ENCODE measurements at regions not wholly inside any gene's neighbourhood (a gene's known extent, or its start where the extent isn't known, plus 50 kb on each side); places are given as distances from the start of the nearest gene placed in this dataset.

GRCh38 chr5:166509085-166509484 lies 1782.4 kb upstream of the WWC1 start:
- intact Hi-C loops (cut with DNase I) = no loop called here
- H3K36me3 ChIP-seq (ENCODE audit: control insufficient read depth in 1 of 2, insufficient read depth in 2 of 2, low read length in 1 of 2) = no peaks in the 10 kb centered on the region
- DNase-seq = no peak

DNA sequence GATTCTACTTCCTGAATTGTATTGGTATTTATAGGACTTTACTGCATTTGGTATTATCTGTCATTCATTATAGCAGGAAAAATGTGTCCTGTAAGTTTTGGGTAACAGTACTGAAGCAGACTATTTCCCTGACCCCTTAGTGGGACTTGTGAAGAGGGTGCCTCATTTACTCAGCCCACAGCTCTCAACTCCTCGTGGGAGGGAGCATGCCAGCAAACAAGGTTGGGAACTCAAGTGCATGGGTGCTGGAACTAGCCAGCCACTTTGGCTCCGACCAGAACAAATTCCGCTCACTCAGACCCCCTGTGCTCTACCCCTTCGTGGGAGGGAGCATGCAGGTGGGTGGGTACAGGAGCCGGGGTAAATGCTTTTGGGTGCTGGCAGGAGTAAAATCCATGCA lies 1773.5 kb upstream of the WWC1 start:
- DNase-seq (no peak), ATAC-seq (ENCODE audit: low FRiP score) (no peak)
- no peaks in the 10 kb centered on the region for H3K27me3 ChIP-seq (ENCODE audit: control insufficient read depth in 1 of 2, insufficient read depth in 2 of 2, low read length in 1 of 2)
- intact Hi-C loops (cut with DNase I) = loop anchor here in 1 of 2 donors (5.0 kb wide), 1 partner anchor 271 kb away; no protein-coding TSS in a partner anchor
- H3K4me1 ChIP-seq (ENCODE audit: control insufficient read depth in 1 of 2, insufficient read depth in 2 of 2, low read length in 2 of 2) = no peaks in the 10 kb centered on the region
- no peak overlapping the region for H3K4me3 ChIP-seq (ENCODE audit: low read length in 2 of 2)
- WGBS, 2 donors = 54 to 73% methylated on average over 5 of the region's 5 CpGs
- H3K36me3 ChIP-seq (ENCODE audit: control insufficient read depth in 1 of 2, insufficient read depth in 2 of 2, low read length in 1 of 2) = no peaks in the 10 kb centered on the region
- H3K9me3 ChIP-seq (ENCODE audit: control insufficient read depth, low read length) = no peaks in the 10 kb centered on the region
- H3K27ac ChIP-seq (ENCODE audit: low read depth in 1 of 2, low read length in 2 of 2) = no peak overlapping the region

More at GRCh38 chr5:166509085-166509484, 1782.4 kb upstream of the WWC1 start:
- H3K27ac ChIP-seq (ENCODE audit: low read depth in 1 of 2, low read length in 2 of 2) = no peak overlapping the region
- no peaks in the 10 kb centered on the region for H3K27me3 ChIP-seq (ENCODE audit: control insufficient read depth in 1 of 2, insufficient read depth in 2 of 2, low read length in 1 of 2)
- no peaks in the 10 kb centered on the region for H3K9me3 ChIP-seq (ENCODE audit: control insufficient read depth, low read length)
- H3K4me1 ChIP-seq (ENCODE audit: control insufficient read depth in 1 of 2, insufficient read depth in 2 of 2, low read length in 2 of 2) = no peaks in the 10 kb centered on the region
- ATAC-seq (ENCODE audit: low FRiP score) = no peak
- no peak overlapping the region for H3K4me3 ChIP-seq (ENCODE audit: low read length in 2 of 2)
- 42 to 50% methylated on average over 3 of the region's 3 CpGs for WGBS, 2 donors

- 75 to 78% methylated on average over 2 of the region's 2 CpGs for WGBS, 2 donors
- H3K27me3 ChIP-seq (ENCODE audit: control insufficient read depth in 1 of 2, insufficient read depth in 2 of 2, low read length in 1 of 2) = no peaks in the 10 kb centered on the region
These were observed 1768.2 kb upstream of the WWC1 start for GRCh38 chr5:166523206-166523605.

GRCh38 chr5:166529200-166529599 lies 1762.2 kb upstream of the WWC1 start:
- Histone ChIP-seq H3K36me3 (ENCODE audit: control insufficient read depth in 1 of 2, insufficient read depth in 2 of 2, low read length in 1 of 2) (no peaks in the 10 kb centered on the region), H3K27me3 (ENCODE audit: control insufficient read depth in 1 of 2, insufficient read depth in 2 of 2, low read length in 1 of 2) (no peaks in the 10 kb centered on the region), H3K27ac (ENCODE audit: low read depth in 1 of 2, low read length in 2 of 2) (no peak overlapping the region), H3K4me1 (ENCODE audit: control insufficient read depth in 1 of 2, insufficient read depth in 2 of 2, low read length in 2 of 2) (no peaks in the 10 kb centered on the region), H3K4me3 (ENCODE audit: low read length in 2 of 2) (no peak overlapping the region), H3K9me3 (ENCODE audit: control insufficient read depth, low read length) (no peaks in the 10 kb centered on the region)
- ATAC-seq (ENCODE audit: low FRiP score) (no peak), DNase-seq (no peak)
- intact Hi-C loops (cut with DNase I) = no loop called here
- WGBS, 2 donors = 23 to 27% methylated on average over 2 of the region's 2 CpGs

More at GRCh38 chr5:166523206-166523605, 1768.2 kb upstream of the WWC1 start:
- intact Hi-C loops (cut with DNase I) = no loop called here
- Histone ChIP-seq H3K4me1 (ENCODE audit: control insufficient read depth in 1 of 2, insufficient read depth in 2 of 2, low read length in 2 of 2) (no peaks in the 10 kb centered on the region), H3K36me3 (ENCODE audit: control insufficient read depth in 1 of 2, insufficient read depth in 2 of 2, low read length in 1 of 2) (no peaks in the 10 kb centered on the region), H3K9me3 (ENCODE audit: control insufficient read depth, low read length) (no peaks in the 10 kb centered on the region), H3K27ac (ENCODE audit: low read depth in 1 of 2, low read length in 2 of 2) (no peak overlapping the region), H3K4me3 (ENCODE audit: low read length in 2 of 2) (no peak overlapping the region)
- DNase-seq (no peak), ATAC-seq (ENCODE audit: low FRiP score) (no peak)

DNA sequence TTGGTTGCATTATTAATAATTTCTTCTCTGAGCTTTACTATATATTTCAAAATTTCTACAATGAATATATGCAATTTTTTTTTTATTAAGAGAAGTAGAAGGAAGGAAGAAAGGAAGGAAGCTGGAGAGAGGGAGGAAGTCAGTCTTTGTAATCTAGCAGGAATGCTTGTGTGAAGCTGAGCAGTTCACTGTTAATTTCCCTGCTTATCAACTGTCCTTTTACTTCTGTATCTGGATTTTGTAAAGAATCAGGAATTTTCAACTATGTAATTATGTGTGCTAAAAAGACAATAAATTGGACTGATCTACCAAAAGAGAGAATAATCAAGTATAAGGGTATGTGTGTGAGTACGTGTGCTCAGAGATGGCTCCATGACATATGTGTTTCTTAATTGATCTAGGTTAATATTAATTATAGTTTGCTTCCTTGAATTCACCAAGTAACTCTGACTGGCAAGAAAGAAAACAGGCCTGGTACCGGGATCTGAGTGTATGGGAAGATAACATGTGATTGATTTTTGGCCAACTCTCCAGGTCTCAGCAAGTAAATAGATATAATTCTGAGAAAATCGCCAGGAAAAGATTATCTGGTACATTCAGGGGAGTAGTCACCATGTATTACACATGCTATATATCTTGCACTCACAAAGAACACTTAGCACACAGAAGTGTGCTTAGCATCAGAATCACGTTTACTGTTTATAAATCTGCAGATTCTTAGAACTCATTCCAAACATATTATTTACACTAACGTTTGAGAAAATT lies 1758.8 kb upstream of the WWC1 start:
- H3K4me3 ChIP-seq (ENCODE audit: low read length in 2 of 2) = no peak overlapping the region
- intact Hi-C loops (cut with DNase I) = no loop called here

DNA sequence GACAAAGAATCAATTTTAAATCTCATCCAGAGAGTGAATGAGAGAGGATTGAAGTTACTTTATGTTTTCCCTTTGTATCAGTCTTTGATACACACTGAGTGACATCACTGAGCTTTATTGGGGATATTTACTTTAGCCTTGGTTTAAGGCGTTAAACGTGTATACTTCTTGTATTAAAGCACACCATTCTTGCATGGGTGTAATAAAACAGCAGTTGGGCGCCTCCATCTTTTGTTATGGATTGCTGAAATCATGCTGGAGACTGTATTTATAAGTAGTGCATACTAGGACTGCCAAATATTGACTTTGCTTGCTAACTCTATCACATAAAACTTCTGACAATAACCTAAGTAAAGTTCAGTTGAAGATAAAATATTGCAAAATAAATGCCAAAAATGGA lies 1755.8 kb upstream of the WWC1 start:
- DNase-seq = no peak
- Histone ChIP-seq H3K9me3 (ENCODE audit: control insufficient read depth, low read length) (no peaks in the 10 kb centered on the region), H3K36me3 (ENCODE audit: control insufficient read depth in 1 of 2, insufficient read depth in 2 of 2, low read length in 1 of 2) (no peaks in the 10 kb centered on the region), H3K27me3 (ENCODE audit: control insufficient read depth in 1 of 2, insufficient read depth in 2 of 2, low read length in 1 of 2) (no peaks in the 10 kb centered on the region), H3K4me3 (ENCODE audit: low read length in 2 of 2) (no peak overlapping the region), H3K4me1 (ENCODE audit: control insufficient read depth in 1 of 2, insufficient read depth in 2 of 2, low read length in 2 of 2) (no peaks in the 10 kb centered on the region), H3K27ac (ENCODE audit: low read depth in 1 of 2, low read length in 2 of 2) (no peak overlapping the region)
- WGBS, 2 donors = 20 to 22% methylated on average over 3 of the region's 3 CpGs
- ATAC-seq (ENCODE audit: low FRiP score) = no peak
- intact Hi-C loops (cut with DNase I) = no loop called here

More for the DNA sequence above, 1758.8 kb upstream of the WWC1 start:
- Histone ChIP-seq H3K27me3 (ENCODE audit: control insufficient read depth in 1 of 2, insufficient read depth in 2 of 2, low read length in 1 of 2) (no peaks in the 10 kb centered on the region), H3K9me3 (ENCODE audit: control insufficient read depth, low read length) (no peaks in the 10 kb centered on the region), H3K4me1 (ENCODE audit: control insufficient read depth in 1 of 2, insufficient read depth in 2 of 2, low read length in 2 of 2) (no peaks in the 10 kb centered on the region), H3K36me3 (ENCODE audit: control insufficient read depth in 1 of 2, insufficient read depth in 2 of 2, low read length in 1 of 2) (no peaks in the 10 kb centered on the region), H3K27ac (ENCODE audit: low read depth in 1 of 2, low read length in 2 of 2) (no peak overlapping the region)
- DNase-seq = no peak
- WGBS, 2 donors = 36 to 49% methylated on average over 5 of the region's 5 CpGs
- ATAC-seq (ENCODE audit: low FRiP score) = no peak

DNA sequence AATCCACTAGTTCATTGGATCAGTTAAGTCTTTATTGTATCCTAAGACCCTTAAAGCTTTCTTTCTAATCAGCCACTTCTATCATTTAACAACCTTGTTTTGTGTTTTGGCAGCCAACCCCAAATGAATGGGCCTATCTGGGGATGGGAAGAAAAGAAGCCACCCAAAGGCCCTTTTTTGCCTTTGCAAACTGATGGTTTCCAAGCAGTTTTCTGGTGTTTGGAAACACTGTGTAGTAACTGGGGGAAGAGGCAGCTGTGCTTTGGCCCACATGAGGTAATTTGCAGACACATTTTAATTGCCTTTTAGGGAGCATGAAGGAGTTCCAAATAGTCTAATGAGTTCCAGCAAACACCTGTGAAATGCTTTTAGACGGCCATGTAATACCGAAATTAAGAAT lies 1751.3 kb upstream of the WWC1 start:
- no peaks in the 10 kb centered on the region for H3K36me3 ChIP-seq (ENCODE audit: control insufficient read depth in 1 of 2, insufficient read depth in 2 of 2, low read length in 1 of 2)
- H3K4me3 ChIP-seq (ENCODE audit: low read length in 2 of 2) = no peak overlapping the region
- no peak for ATAC-seq (ENCODE audit: low FRiP score)
- no peak for DNase-seq
- H3K27ac ChIP-seq (ENCODE audit: low read depth in 1 of 2, low read length in 2 of 2) = no peak overlapping the region
- intact Hi-C loops (cut with DNase I) = no loop called here
- 34 to 49% methylated on average over 2 of the region's 2 CpGs for WGBS, 2 donors
- no peaks in the 10 kb centered on the region for H3K9me3 ChIP-seq (ENCODE audit: control insufficient read depth, low read length)
- no peaks in the 10 kb centered on the region for H3K4me1 ChIP-seq (ENCODE audit: control insufficient read depth in 1 of 2, insufficient read depth in 2 of 2, low read length in 2 of 2)
- H3K27me3 ChIP-seq (ENCODE audit: control insufficient read depth in 1 of 2, insufficient read depth in 2 of 2, low read length in 1 of 2) = no peaks in the 10 kb centered on the region

GRCh38 chr5:166551384-166551783 lies 1740.1 kb upstream of the WWC1 start:
- no peaks in the 10 kb centered on the region for H3K27me3 ChIP-seq (ENCODE audit: control insufficient read depth in 1 of 2, insufficient read depth in 2 of 2, low read length in 1 of 2)
- H3K27ac ChIP-seq (ENCODE audit: low read depth in 1 of 2, low read length in 2 of 2) = no peak overlapping the region
- no peaks in the 10 kb centered on the region for H3K36me3 ChIP-seq (ENCODE audit: control insufficient read depth in 1 of 2, insufficient read depth in 2 of 2, low read length in 1 of 2)
- ATAC-seq (ENCODE audit: low FRiP score) (no peak), DNase-seq (no peak)
- H3K4me3 ChIP-seq (ENCODE audit: low read length in 2 of 2) = no peak overlapping the region
- H3K9me3 ChIP-seq (ENCODE audit: control insufficient read depth, low read length) = no peaks in the 10 kb centered on the region
- 21 to 30% methylated on average over 2 of the region's 2 CpGs for WGBS, 2 donors
- H3K4me1 ChIP-seq (ENCODE audit: control insufficient read depth in 1 of 2, insufficient read depth in 2 of 2, low read length in 2 of 2) = no peaks in the 10 kb centered on the region
- intact Hi-C loops (cut with DNase I) = no loop called here

- no peaks in the 10 kb centered on the region for H3K4me1 ChIP-seq (ENCODE audit: control insufficient read depth in 1 of 2, insufficient read depth in 2 of 2, low read length in 2 of 2)
- 80 to 83% methylated on average over 7 of the region's 7 CpGs for WGBS, 2 donors
- no peaks in the 10 kb centered on the region for H3K9me3 ChIP-seq (ENCODE audit: control insufficient read depth, low read length)
- H3K4me3 ChIP-seq (ENCODE audit: low read length in 2 of 2) = no peak overlapping the region
- ATAC-seq (ENCODE audit: low FRiP score) (no peak), DNase-seq (no peak)
- intact Hi-C loops (cut with DNase I) = no loop called here
- H3K27ac ChIP-seq (ENCODE audit: low read depth in 1 of 2, low read length in 2 of 2) = no peak overlapping the region
- H3K27me3 ChIP-seq (ENCODE audit: control insufficient read depth in 1 of 2, insufficient read depth in 2 of 2, low read length in 1 of 2) = no peaks in the 10 kb centered on the region
- no peaks in the 10 kb centered on the region for H3K36me3 ChIP-seq (ENCODE audit: control insufficient read depth in 1 of 2, insufficient read depth in 2 of 2, low read length in 1 of 2)
These were observed 1737.7 kb upstream of the WWC1 start for GRCh38 chr5:166553778-166554177.

All from aorta (tissue), 5 donors.